DOHH2 (cell line): ENCODE measurements at regions not wholly inside any gene's neighbourhood (a gene's known extent, or its start where the extent isn't known, plus 50 kb on each side); places are given as distances from the start of the nearest gene placed in this dataset.

Experiments used
- H3F3A ChIP-seq: fragments of 200-600 bp; sonication (generic), shearing (Covaris generic); 2 replicates; pipeline ENCODE4 v1.6.0; 2016; ENCODE audit warnings: antibody characterized with exemption, mild to moderate bottlenecking; ENCODE audit not compliant: control insufficient read depth, insufficient read depth
- H3K27ac ChIP-seq: fragments of 200-600 bp; sonication (generic); 2 replicates; pipeline ENCODE4 v1.5.1; 2014; ENCODE audit warnings: low read depth, mild to moderate bottlenecking, low read length, moderate library complexity
- H3K27me3 ChIP-seq: fragments of 200-600 bp; sonication (generic); 2 replicates; pipeline ENCODE4 v1.6.1; 2014; ENCODE audit warnings: mild to moderate bottlenecking, low read length, mixed read lengths; ENCODE audit not compliant: control insufficient read depth
- H3K36me3 ChIP-seq: fragments of 200-600 bp; sonication (generic); 2 replicates; pipeline ENCODE4 v1.6.1; 2014; ENCODE audit warnings: mild to moderate bottlenecking, low read length, moderate library complexity, mixed read lengths; ENCODE audit not compliant: control insufficient read depth
- H3K4me1 ChIP-seq: fragments of 200-600 bp; sonication (generic); 2 replicates; pipeline ENCODE4 v1.6.1; 2014; ENCODE audit warnings: mild to moderate bottlenecking, low read length, mixed read lengths; ENCODE audit not compliant: control insufficient read depth
- H3K4me2 ChIP-seq: fragments of 200-600 bp; sonication (generic); 2 replicates; pipeline ENCODE4 v1.6.0; 2014; ENCODE audit warnings: mild to moderate bottlenecking, low read length, moderate library complexity
- H3K4me3 ChIP-seq: fragments of 200-600 bp; sonication (generic); 2 replicates; pipeline ENCODE4 v1.5.1; 2014; ENCODE audit warnings: mild to moderate bottlenecking, low read length, mixed read lengths
- H3K79me2 ChIP-seq: fragments of 200-600 bp; sonication (generic); 2 replicates; pipeline ENCODE4 v1.6.1; 2014; ENCODE audit warnings: mild to moderate bottlenecking, low read length, mixed read lengths; ENCODE audit not compliant: control insufficient read depth
- H3K9me2 ChIP-seq: fragments of 200-600 bp; sonication (generic); replicated peaks from 2 replicates; pipeline ENCODE4 v1.6.1; 2014; ENCODE audit warnings: mild to moderate bottlenecking, low read length, mixed read lengths; ENCODE audit not compliant: control insufficient read depth
- H3K9me3 ChIP-seq: fragments of 200-600 bp; sonication (generic); 2 replicates; pipeline ENCODE4 v1.6.1; 2014; ENCODE audit warnings: antibody characterized with exemption, low read length, mixed read lengths; ENCODE audit not compliant: control insufficient read depth, insufficient read depth
- H4K20me1 ChIP-seq: fragments of 200-600 bp; sonication (generic); 2 replicates; pipeline ENCODE4 v1.6.0; 2014; ENCODE audit warnings: low read depth, mild to moderate bottlenecking, antibody characterized with exemption, low read length, moderate library complexity; ENCODE audit not compliant: control insufficient read depth, insufficient read depth
- CTCF ChIP-seq: fragments of 200-600 bp; sonication (generic); IDR thresholded peaks from one replicate; pipeline ENCODE4 v1.5.1; 2014; ENCODE audit warnings: antibody characterized with exemption, mild to moderate bottlenecking, low read depth, low read length; ENCODE audit not compliant: poor library complexity, severe bottlenecking
- EZH2phosphoT487 ChIP-seq: fragments of 200-600 bp; sonication (generic); IDR thresholded peaks from 2 replicates; pipeline ENCODE4 v1.6.1; 2017; ENCODE audit warnings: borderline replicate concordance, mild to moderate bottlenecking, antibody characterized with exemption, low read length, moderate library complexity, mixed read lengths

GRCh38 chr15:31160740-31161495 is 59.4 kb upstream of the TRPM1 start:
- Histone ChIP-seq H3K79me2 (no peaks in the 10 kb centered on the region), H4K20me1 (no peaks in the 10 kb centered on the region), H3F3A (no peaks in the 10 kb centered on the region), H3K36me3 (no peaks in the 10 kb centered on the region), H3K9me2 (no peaks in the 10 kb centered on the region), H3K27me3 (peaks cover 6% of the 10 kb centered on the region; the same call in 1 of the 2 replicates), H3K27ac (no peak overlapping the region), H3K4me3 (no peak overlapping the region), H3K9me3 (no peaks in the 10 kb centered on the region), H3K4me1 (no peaks in the 10 kb centered on the region), H3K4me2 (no peak overlapping the region)
- TF ChIP-seq CTCF: no peak
- TF ChIP-seq EZH2phosphoT487: no peak

GRCh38 chr15:31161951-31162350 is 60.4 kb upstream of the TRPM1 start:
- H3K36me3 ChIP-seq: no peaks in the 10 kb centered on the region

GRCh38 chr15:31162721-31163510 is 61.4 kb upstream of the TRPM1 start:
- Histone ChIP-seq H3K36me3 (no peaks in the 10 kb centered on the region), H3K9me3 (no peaks in the 10 kb centered on the region), H3K4me2 (no peak overlapping the region), H4K20me1 (no peaks in the 10 kb centered on the region), H3K79me2 (no peaks in the 10 kb centered on the region), H3F3A (no peaks in the 10 kb centered on the region), H3K9me2 (no peaks in the 10 kb centered on the region), H3K27me3 (peaks cover 10% of the 10 kb centered on the region), H3K4me3 (no peak overlapping the region), H3K27ac (no peak overlapping the region), H3K4me1 (no peaks in the 10 kb centered on the region)
- no peak for TF ChIP-seq EZH2phosphoT487

More at GRCh38 chr15:31161951-31162350, 60.4 kb upstream of the TRPM1 start:
- Histone ChIP-seq H3K27ac (no peak overlapping the region), H3K4me2 (no peak overlapping the region), H3K4me3 (no peak overlapping the region), H3K9me3 (no peaks in the 10 kb centered on the region), H3K4me1 (no peaks in the 10 kb centered on the region), H4K20me1 (no peaks in the 10 kb centered on the region), H3K27me3 (peaks cover 6% of the 10 kb centered on the region; the same call in 1 of the 2 replicates), H3K9me2 (no peaks in the 10 kb centered on the region), H3K79me2 (no peaks in the 10 kb centered on the region), H3F3A (no peaks in the 10 kb centered on the region)
- TF ChIP-seq EZH2phosphoT487: no peak
- no peak for TF ChIP-seq CTCF
